ENCODE measurements at regions not wholly inside any gene's neighbourhood (a gene's known extent, or its start where the extent isn't known, plus 50 kb on each side); places are given as distances from the start of the nearest gene placed in this dataset.

GRCh38 chr5:86199287-86199686 is 418.5 kb upstream of the COX7C start:
- TF ChIP-seq POLR2AphosphoS5 (IDR thresholded peaks at IDR 0.05; ENCODE audit: low read depth, low read length) (no peak), SIN3A (IDR thresholded peaks at IDR 0.05; ENCODE audit: borderline replicate concordance, insufficient read depth, low read depth, low read length) (no peak)
- CTCF ChIA-PET: no interaction called here
- no peak for DNase-seq (ENCODE audit: low read depth, low spot score)
- H3K27ac ChIP-seq (ENCODE audit: low read length): no peak overlapping the region
- H3K27me3 ChIP-seq (ENCODE audit: control insufficient read depth, insufficient read depth, low read length): no peaks in the 10 kb centered on the region
- POLR2A ChIA-PET: no interaction called here
- no TSS peak for BruUV-seq (replicated peaks)
- H3K4me1 ChIP-seq (ENCODE audit: control insufficient read depth, insufficient read depth, low read length): no peaks in the 10 kb centered on the region
- no peak for ATAC-seq
- intact Hi-C loops (cut with micrococcal nuclease; ENCODE audit: unreplicated experiment): no loop called here
- in situ Hi-C loops (cut with HindIII; ENCODE audit: low pct_unique_long_range_greater_than_20kb, low sequenced_read_pairs): no loop called here
- no peaks in the 10 kb centered on the region for H3K9me3 ChIP-seq (ENCODE audit: control insufficient read depth, insufficient read depth, low read depth, low read length)
- no peaks in the 10 kb centered on the region for H3K36me3 ChIP-seq (ENCODE audit: control insufficient read depth, insufficient read depth, low read length)
- no peak overlapping the region for H3K4me3 ChIP-seq (ENCODE audit: low read depth in 2 of 2, low read length in 2 of 2)

GRCh38 chr5:86228147-86228546 is 389.6 kb upstream of the COX7C start:
- Histone ChIP-seq H3K27me3 (ENCODE audit: control insufficient read depth, insufficient read depth, low read length) (no peaks in the 10 kb centered on the region), H3K9me3 (ENCODE audit: control insufficient read depth, insufficient read depth, low read depth, low read length) (no peaks in the 10 kb centered on the region), H3K27ac (ENCODE audit: low read length) (no peak overlapping the region), H3K36me3 (ENCODE audit: control insufficient read depth, insufficient read depth, low read length) (no peaks in the 10 kb centered on the region), H3K4me1 (ENCODE audit: control insufficient read depth, insufficient read depth, low read length) (no peaks in the 10 kb centered on the region), H3K4me3 (ENCODE audit: low read depth in 2 of 2, low read length in 2 of 2) (no peak overlapping the region)
- ChIA-PET POLR2A (interaction anchor here (0.6 kb wide), 1 partner anchor 253 kb away, joined by 4 read pairs; no protein-coding TSS in a partner anchor), CTCF (no interaction called here)
- BruUV-seq (replicated peaks): no TSS peak
- TF ChIP-seq POLR2AphosphoS5 (IDR thresholded peaks at IDR 0.05; ENCODE audit: low read depth, low read length) (no peak), CTCF (IDR thresholded peaks at IDR 0.05) (no peak), SIN3A (IDR thresholded peaks at IDR 0.05; ENCODE audit: borderline replicate concordance, insufficient read depth, low read depth, low read length) (no peak), TCF7L2 (IDR thresholded peaks at IDR 0.05; ENCODE audit: low read depth, low read length) (no peak), REST (IDR thresholded peaks at IDR 0.05; ENCODE audit: insufficient read depth in 1 of 2, low read depth in 2 of 2, low read length in 1 of 2) (no peak)
- intact Hi-C loops (cut with micrococcal nuclease; ENCODE audit: unreplicated experiment): no loop called here
- ATAC-seq (no peak), DNase-seq (ENCODE audit: low read depth, low spot score) (no peak)
- in situ Hi-C loops (cut with HindIII; ENCODE audit: low pct_unique_long_range_greater_than_20kb, low sequenced_read_pairs): no loop called here

- in situ Hi-C loops (cut with HindIII; ENCODE audit: low pct_unique_long_range_greater_than_20kb, low sequenced_read_pairs) (no loop called here), intact Hi-C loops (cut with micrococcal nuclease; ENCODE audit: unreplicated experiment) (no loop called here)
- no peaks in the 10 kb centered on the region for H3K4me1 ChIP-seq (ENCODE audit: control insufficient read depth, insufficient read depth, low read length)
- no peaks in the 10 kb centered on the region for H3K9me3 ChIP-seq (ENCODE audit: control insufficient read depth, insufficient read depth, low read depth, low read length)
- no peak overlapping the region for H3K4me3 ChIP-seq (ENCODE audit: low read depth in 2 of 2, low read length in 2 of 2)
- H3K27me3 ChIP-seq (ENCODE audit: control insufficient read depth, insufficient read depth, low read length): no peaks in the 10 kb centered on the region
- TF ChIP-seq POLR2AphosphoS5 (IDR thresholded peaks at IDR 0.05; ENCODE audit: low read depth, low read length) (no peak), SIN3A (IDR thresholded peaks at IDR 0.05; ENCODE audit: borderline replicate concordance, insufficient read depth, low read depth, low read length) (no peak), CTCF (IDR thresholded peaks at IDR 0.05) (no peak), REST (IDR thresholded peaks at IDR 0.05; ENCODE audit: insufficient read depth in 1 of 2, low read depth in 2 of 2, low read length in 1 of 2) (no peak), TCF7L2 (IDR thresholded peaks at IDR 0.05; ENCODE audit: low read depth, low read length) (no peak)
- DNase-seq (ENCODE audit: low read depth, low spot score) (no peak), ATAC-seq (no peak)
- BruUV-seq (replicated peaks): no TSS peak
- ChIA-PET CTCF (no interaction called here), POLR2A (no interaction called here)
- H3K36me3 ChIP-seq (ENCODE audit: control insufficient read depth, insufficient read depth, low read length): no peaks in the 10 kb centered on the region
- H3K27ac ChIP-seq (ENCODE audit: low read length): no peak overlapping the region
Observed at GRCh38 chr5:86232246-86232645, 385.5 kb upstream of the COX7C start.

Measured in Panc1 (cell line).